Gastroesophageal sphincter (tissue), 3 donors: ENCODE measurements at regions not wholly inside any gene's neighbourhood (a gene's known extent, or its start where the extent isn't known, plus 50 kb on each side); places are given as distances from the start of the nearest gene placed in this dataset.

Source experiments
- EP300 ChIP-seq: sonication (generic); formaldehyde crosslinking; IDR thresholded peaks from one replicate; pipeline ENCODE4 v1.6.1; 2017; ENCODE audit warnings: antibody characterized with exemption, mild to moderate bottlenecking
- POLR2A ChIP-seq, 2 donors: fragments of 450-650 bp; IDR thresholded peaks; one replicate each; pipeline ENCODE4 v1.6.1; 2017; ENCODE audit warnings: antibody characterized with exemption in 2 of 2, mild to moderate bottlenecking in 2 of 2, moderate library complexity in 1 of 2
- TF ChIP-seq, protein P1 (sequence below), 4 experiments: fragments of 200-600 bp in 2 of 4; fragments of 450-650 bp in 2 of 4; sonication (generic) in 1 of 4; IDR thresholded peaks; one replicate each; pipeline ENCODE4 v1.5.1; 2017 to 2019; ENCODE audit warnings: antibody characterized with exemption in 4 of 4, mild to moderate bottlenecking in 2 of 4, moderate library complexity in 2 of 4

DNA sequence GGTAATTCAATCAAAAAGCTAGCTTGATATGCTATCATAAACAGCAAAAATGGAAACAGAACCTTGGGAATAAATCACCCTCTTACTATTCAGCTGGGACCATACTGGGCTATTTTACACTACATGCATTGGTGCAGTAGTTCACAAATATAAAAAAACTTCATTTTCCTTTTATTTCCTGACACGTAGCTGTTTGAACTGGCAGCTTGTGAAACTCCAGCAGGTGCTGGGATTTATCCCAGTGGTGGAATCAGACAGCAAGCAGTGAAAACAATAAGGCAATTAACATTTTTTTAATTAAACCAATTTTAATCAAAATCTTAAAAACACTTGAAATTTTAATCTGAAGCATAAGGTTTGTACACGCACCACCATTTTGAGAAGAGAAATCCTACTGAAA is 240.4 kb upstream of the IRX5 start:
- TF ChIP-seq, protein P1, sequence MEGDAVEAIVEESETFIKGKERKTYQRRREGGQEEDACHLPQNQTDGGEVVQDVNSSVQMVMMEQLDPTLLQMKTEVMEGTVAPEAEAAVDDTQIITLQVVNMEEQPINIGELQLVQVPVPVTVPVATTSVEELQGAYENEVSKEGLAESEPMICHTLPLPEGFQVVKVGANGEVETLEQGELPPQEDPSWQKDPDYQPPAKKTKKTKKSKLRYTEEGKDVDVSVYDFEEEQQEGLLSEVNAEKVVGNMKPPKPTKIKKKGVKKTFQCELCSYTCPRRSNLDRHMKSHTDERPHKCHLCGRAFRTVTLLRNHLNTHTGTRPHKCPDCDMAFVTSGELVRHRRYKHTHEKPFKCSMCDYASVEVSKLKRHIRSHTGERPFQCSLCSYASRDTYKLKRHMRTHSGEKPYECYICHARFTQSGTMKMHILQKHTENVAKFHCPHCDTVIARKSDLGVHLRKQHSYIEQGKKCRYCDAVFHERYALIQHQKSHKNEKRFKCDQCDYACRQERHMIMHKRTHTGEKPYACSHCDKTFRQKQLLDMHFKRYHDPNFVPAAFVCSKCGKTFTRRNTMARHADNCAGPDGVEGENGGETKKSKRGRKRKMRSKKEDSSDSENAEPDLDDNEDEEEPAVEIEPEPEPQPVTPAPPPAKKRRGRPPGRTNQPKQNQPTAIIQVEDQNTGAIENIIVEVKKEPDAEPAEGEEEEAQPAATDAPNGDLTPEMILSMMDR (IDR thresholded peaks at IDR 0.05) = no peak
- TF ChIP-seq POLR2A (IDR thresholded peaks at IDR 0.05) = no peak
- no peak for TF ChIP-seq EP300
